ENCODE measurements at regions not wholly inside any gene's neighbourhood (a gene's known extent, or its start where the extent isn't known, plus 50 kb on each side); places are given as distances from the start of the nearest gene placed in this dataset.

- TF ChIP-seq CTCF (IDR thresholded peaks at IDR 0.05; ENCODE audit: borderline replicate concordance, extremely low read depth, low read length, poor library complexity, severe bottlenecking) (no peak), EZH2 (IDR thresholded peaks at IDR 0.05; ENCODE audit: borderline replicate concordance, low read depth, low read length, severe bottlenecking) (no peak)
Observed at GRCh38 chr3:154842536-154842935, 237.6 kb upstream of the MME start.
